Germinal center (tissue), 1 donor: ENCODE measurements at regions not wholly inside any gene's neighbourhood (a gene's known extent, or its start where the extent isn't known, plus 50 kb on each side); places are given as distances from the start of the nearest gene placed in this dataset.

Experiments used
- DNase-seq: peaks from one replicate; pipeline ENCODE4 v3.0.0; 2012; ENCODE audit warnings: mixed read lengths, low spot score

- DNase-seq, result no peak
These were observed 374.9 kb upstream of the CELF2 start for GRCh38 chr10:10642751-10643150.

GRCh38 chr10:10644008-10644646, 373.5 kb upstream of the CELF2 start:
- DNase-seq, result no peak

GRCh38 chr10:10644676-10645385, 372.8 kb upstream of the CELF2 start:
- DNase-seq, result no peak

GRCh38 chr10:10647331-10647730, 370.3 kb upstream of the CELF2 start:
- DNase-seq, result no peak

- no peak for DNase-seq
These were observed 360.4 kb upstream of the CELF2 start for GRCh38 chr10:10657139-10657760.

GRCh38 chr10:10658172-10658785, 359.4 kb upstream of the CELF2 start:
- DNase-seq, result no peak

GRCh38 chr10:10660054-10660453, 357.6 kb upstream of the CELF2 start:
- no peak for DNase-seq

GRCh38 chr10:10661176-10661575, 356.5 kb upstream of the CELF2 start:
- no peak for DNase-seq

GRCh38 chr10:10662716-10663408, 354.8 kb upstream of the CELF2 start:
- DNase-seq, result no peak

- DNase-seq, result no peak
These were observed 354.1 kb upstream of the CELF2 start for GRCh38 chr10:10663622-10664021.

GRCh38 chr10:10665750-10666149, 351.9 kb upstream of the CELF2 start:
- no peak for DNase-seq

GRCh38 chr10:10667466-10667865, 350.2 kb upstream of the CELF2 start:
- DNase-seq, result no peak

- DNase-seq, result no peak
These were observed 340.7 kb upstream of the CELF2 start for GRCh38 chr10:10676972-10677371.

GRCh38 chr10:10677479-10677878, 340.2 kb upstream of the CELF2 start:
- DNase-seq, result no peak

- DNase-seq, result no peak
These were observed 337.2 kb upstream of the CELF2 start for GRCh38 chr10:10680496-10680895.

GRCh38 chr10:10684972-10685371, 332.7 kb upstream of the CELF2 start:
- DNase-seq, result no peak

GRCh38 chr10:10685566-10685965, 332.1 kb upstream of the CELF2 start:
- no peak for DNase-seq

- DNase-seq, result no peak
These were observed 329.9 kb upstream of the CELF2 start for GRCh38 chr10:10687751-10688150.

- no peak for DNase-seq
These were observed 318.2 kb upstream of the CELF2 start for GRCh38 chr10:10699427-10699826.

- DNase-seq, result no peak
These were observed 316.5 kb upstream of the CELF2 start for GRCh38 chr10:10701084-10701611.

GRCh38 chr10:10702211-10702610, 315.5 kb upstream of the CELF2 start:
- no peak for DNase-seq

GRCh38 chr10:10703382-10703781, 314.3 kb upstream of the CELF2 start:
- DNase-seq, result no peak
